ENCODE measurements at regions not wholly inside any gene's neighbourhood (a gene's known extent, or its start where the extent isn't known, plus 50 kb on each side); places are given as distances from the start of the nearest gene placed in this dataset.
"Not testable (repeated sequence)": the region's sequence is repeated elsewhere in the genome, so short reads cannot be mapped to it uniquely, and the experiment has no call there.

DNA sequence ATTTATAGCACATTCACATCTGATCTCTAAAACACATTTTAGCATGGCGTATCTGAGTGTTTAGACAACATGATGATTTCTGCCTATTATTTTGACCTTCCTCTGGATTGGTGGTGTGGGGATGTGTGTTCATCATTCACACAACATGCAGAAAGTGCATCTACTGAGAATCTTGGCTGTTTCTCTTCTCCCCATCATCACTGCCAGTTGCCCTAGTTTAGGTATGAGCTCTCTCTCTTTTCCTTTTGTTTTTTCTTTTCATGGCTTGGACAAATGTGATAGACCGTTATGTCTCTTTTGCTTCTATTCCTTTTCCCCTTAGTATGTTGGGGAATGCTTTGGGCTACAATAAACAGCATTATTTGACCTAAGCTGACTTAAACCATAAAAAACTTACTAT lies 239.2 kb upstream of the FZD8 start:
- no peak for DNase-seq
- Histone ChIP-seq H3K4me1 (ENCODE audit: control insufficient read depth, insufficient read depth, low read length, poor library complexity, severe bottlenecking) (no peaks in the 10 kb centered on the region), H3K36me3 (ENCODE audit: control insufficient read depth, insufficient read depth, low read length) (no peaks in the 10 kb centered on the region), H3K27ac (ENCODE audit: insufficient read depth, low read length, poor library complexity, severe bottlenecking) (no peak overlapping the region), H3K9me3 (ENCODE audit: control insufficient read depth, low read length) (no peaks in the 10 kb centered on the region), H3K27me3 (replicated peaks; ENCODE audit: control insufficient read depth, insufficient read depth, low read length, poor library complexity, severe bottlenecking) (no peaks in the 10 kb centered on the region), H3K4me3 (ENCODE audit: insufficient read depth, low read depth, low read length, poor library complexity, severe bottlenecking) (no peak overlapping the region)

DNA sequence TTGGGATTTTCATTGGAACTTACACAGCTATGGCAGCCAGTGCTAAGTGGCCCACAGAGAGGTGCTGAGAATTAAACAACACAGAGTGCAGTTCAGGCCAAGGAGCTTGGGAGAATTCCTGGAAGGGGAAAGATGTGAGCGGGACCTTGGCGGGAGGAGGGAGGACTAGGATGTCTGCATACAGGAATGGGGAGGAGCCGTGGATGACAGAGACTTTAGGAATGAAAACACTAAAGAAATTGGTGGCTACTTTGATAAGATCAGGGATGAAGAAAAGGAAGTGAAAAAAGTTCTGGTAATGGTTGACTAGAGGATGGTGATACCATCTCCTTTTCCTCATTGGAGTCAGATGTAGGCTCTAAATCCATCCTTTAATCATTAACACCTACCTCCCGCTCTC lies 234.2 kb upstream of the FZD8 start:
- no peak for DNase-seq
- no peaks in the 10 kb centered on the region for H3K27me3 ChIP-seq (replicated peaks; ENCODE audit: control insufficient read depth, insufficient read depth, low read length, poor library complexity, severe bottlenecking)
- H3K4me3 ChIP-seq (ENCODE audit: insufficient read depth, low read depth, low read length, poor library complexity, severe bottlenecking), result no peak overlapping the region
- H3K4me1 ChIP-seq (ENCODE audit: control insufficient read depth, insufficient read depth, low read length, poor library complexity, severe bottlenecking), result no peaks in the 10 kb centered on the region
- no peaks in the 10 kb centered on the region for H3K9me3 ChIP-seq (ENCODE audit: control insufficient read depth, low read length)
- H3K36me3 ChIP-seq (ENCODE audit: control insufficient read depth, insufficient read depth, low read length), result no peaks in the 10 kb centered on the region
- no peak overlapping the region for H3K27ac ChIP-seq (ENCODE audit: insufficient read depth, low read length, poor library complexity, severe bottlenecking)

DNA sequence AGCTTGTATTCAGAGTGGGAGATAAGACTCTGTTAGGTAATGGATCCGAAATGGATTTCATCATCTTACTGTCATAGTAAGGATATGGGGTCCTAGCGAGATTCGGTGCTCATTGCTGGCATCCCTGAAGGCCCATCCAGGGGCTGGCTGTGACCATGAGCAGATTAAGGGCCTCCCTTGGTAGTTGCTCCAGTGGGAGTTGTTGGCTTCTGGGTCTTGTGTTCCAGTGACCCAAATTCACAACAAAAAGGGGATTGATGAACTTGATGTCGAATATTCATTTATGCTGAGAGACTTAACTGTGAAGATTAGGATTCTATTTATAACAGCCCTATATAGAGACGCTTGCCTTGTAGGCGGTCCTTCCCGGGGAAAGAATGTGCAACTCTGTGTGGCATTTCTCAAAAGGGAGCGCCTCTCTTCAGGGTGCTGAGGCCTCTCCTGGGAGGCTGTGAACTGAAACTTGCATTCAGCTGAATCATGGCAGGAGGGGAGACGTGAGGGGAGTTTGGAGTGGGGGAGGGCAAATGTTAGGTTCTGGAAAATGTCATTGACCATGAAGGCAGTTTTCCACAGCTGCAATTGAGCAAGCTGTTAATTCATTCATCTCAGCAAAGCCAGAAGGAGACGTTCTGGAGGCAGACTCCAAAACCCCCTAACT lies 233.1 kb upstream of the FZD8 start:
- DNase-seq, result no peak
- Histone ChIP-seq H3K9me3 (ENCODE audit: control insufficient read depth, low read length) (no peaks in the 10 kb centered on the region), H3K36me3 (ENCODE audit: control insufficient read depth, insufficient read depth, low read length) (no peaks in the 10 kb centered on the region), H3K4me3 (ENCODE audit: insufficient read depth, low read depth, low read length, poor library complexity, severe bottlenecking) (no peak overlapping the region), H3K27me3 (replicated peaks; ENCODE audit: control insufficient read depth, insufficient read depth, low read length, poor library complexity, severe bottlenecking) (no peaks in the 10 kb centered on the region), H3K4me1 (ENCODE audit: control insufficient read depth, insufficient read depth, low read length, poor library complexity, severe bottlenecking) (no peaks in the 10 kb centered on the region), H3K27ac (ENCODE audit: insufficient read depth, low read length, poor library complexity, severe bottlenecking) (no peak overlapping the region)

DNA sequence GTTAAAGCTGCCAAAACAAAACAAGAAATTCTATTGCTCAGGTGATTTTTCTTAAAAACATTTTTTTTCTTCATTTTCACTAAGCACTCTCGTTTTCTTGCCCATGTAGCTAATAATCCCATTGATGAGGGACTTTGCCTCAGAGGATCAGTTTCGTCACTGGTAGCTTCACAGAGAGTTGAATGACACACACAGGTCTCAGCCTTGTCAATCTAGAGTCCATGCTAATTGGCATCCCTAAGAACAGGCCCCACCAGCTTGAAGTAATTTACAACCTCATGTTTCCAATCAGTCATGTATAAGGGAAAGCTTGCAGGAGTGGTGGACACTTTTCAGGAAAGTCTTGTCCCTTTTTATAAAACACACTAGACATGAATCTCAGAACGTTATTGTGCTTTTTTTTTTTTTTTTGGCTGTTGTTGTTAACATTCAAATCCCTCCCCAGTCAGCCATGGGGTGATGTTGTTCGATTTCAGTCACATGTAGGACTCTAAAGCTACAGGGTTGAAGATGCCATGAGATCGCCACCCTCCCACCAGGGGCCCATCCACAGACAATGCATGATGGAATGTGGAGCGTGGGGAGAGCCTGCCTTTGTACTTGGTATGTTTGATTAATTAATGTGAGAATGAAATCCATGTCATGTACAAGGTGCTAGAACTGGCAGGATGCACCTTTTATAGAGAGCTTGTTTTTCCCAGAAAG lies 232.4 kb upstream of the FZD8 start:
- no peak for DNase-seq

GRCh38 chr10:35872671-35873070 lies 230.6 kb upstream of the FZD8 start:
- Histone ChIP-seq H3K27me3 (replicated peaks; ENCODE audit: control insufficient read depth, insufficient read depth, low read length, poor library complexity, severe bottlenecking) (no peaks in the 10 kb centered on the region), H3K4me1 (ENCODE audit: control insufficient read depth, insufficient read depth, low read length, poor library complexity, severe bottlenecking) (no peaks in the 10 kb centered on the region), H3K4me3 (ENCODE audit: insufficient read depth, low read depth, low read length, poor library complexity, severe bottlenecking) (no peak overlapping the region)

More for the DNA sequence above, 232.4 kb upstream of the FZD8 start:
- Histone ChIP-seq H3K4me1 (ENCODE audit: control insufficient read depth, insufficient read depth, low read length, poor library complexity, severe bottlenecking) (no peaks in the 10 kb centered on the region), H3K27me3 (replicated peaks; ENCODE audit: control insufficient read depth, insufficient read depth, low read length, poor library complexity, severe bottlenecking) (no peaks in the 10 kb centered on the region), H3K4me3 (ENCODE audit: insufficient read depth, low read depth, low read length, poor library complexity, severe bottlenecking) (no peak overlapping the region), H3K36me3 (ENCODE audit: control insufficient read depth, insufficient read depth, low read length) (no peaks in the 10 kb centered on the region), H3K27ac (ENCODE audit: insufficient read depth, low read length, poor library complexity, severe bottlenecking) (no peak overlapping the region), H3K9me3 (ENCODE audit: control insufficient read depth, low read length) (no peaks in the 10 kb centered on the region)

GRCh38 chr10:35870665-35871310 lies 228.7 kb upstream of the FZD8 start:
- Histone ChIP-seq H3K27me3 (replicated peaks; ENCODE audit: control insufficient read depth, insufficient read depth, low read length, poor library complexity, severe bottlenecking) (no peaks in the 10 kb centered on the region), H3K27ac (ENCODE audit: insufficient read depth, low read length, poor library complexity, severe bottlenecking) (no peak overlapping the region), H3K9me3 (ENCODE audit: control insufficient read depth, low read length) (no peaks in the 10 kb centered on the region), H3K4me1 (ENCODE audit: control insufficient read depth, insufficient read depth, low read length, poor library complexity, severe bottlenecking) (no peaks in the 10 kb centered on the region), H3K36me3 (ENCODE audit: control insufficient read depth, insufficient read depth, low read length) (no peaks in the 10 kb centered on the region), H3K4me3 (ENCODE audit: insufficient read depth, low read depth, low read length, poor library complexity, severe bottlenecking) (no peak overlapping the region)
- no peak for DNase-seq

More at GRCh38 chr10:35872671-35873070, 230.6 kb upstream of the FZD8 start:
- no peaks in the 10 kb centered on the region for H3K9me3 ChIP-seq (ENCODE audit: control insufficient read depth, low read length)
- DNase-seq, result no peak
- H3K36me3 ChIP-seq (ENCODE audit: control insufficient read depth, insufficient read depth, low read length), result no peaks in the 10 kb centered on the region
- H3K27ac ChIP-seq (ENCODE audit: insufficient read depth, low read length, poor library complexity, severe bottlenecking), result no peak overlapping the region

DNA sequence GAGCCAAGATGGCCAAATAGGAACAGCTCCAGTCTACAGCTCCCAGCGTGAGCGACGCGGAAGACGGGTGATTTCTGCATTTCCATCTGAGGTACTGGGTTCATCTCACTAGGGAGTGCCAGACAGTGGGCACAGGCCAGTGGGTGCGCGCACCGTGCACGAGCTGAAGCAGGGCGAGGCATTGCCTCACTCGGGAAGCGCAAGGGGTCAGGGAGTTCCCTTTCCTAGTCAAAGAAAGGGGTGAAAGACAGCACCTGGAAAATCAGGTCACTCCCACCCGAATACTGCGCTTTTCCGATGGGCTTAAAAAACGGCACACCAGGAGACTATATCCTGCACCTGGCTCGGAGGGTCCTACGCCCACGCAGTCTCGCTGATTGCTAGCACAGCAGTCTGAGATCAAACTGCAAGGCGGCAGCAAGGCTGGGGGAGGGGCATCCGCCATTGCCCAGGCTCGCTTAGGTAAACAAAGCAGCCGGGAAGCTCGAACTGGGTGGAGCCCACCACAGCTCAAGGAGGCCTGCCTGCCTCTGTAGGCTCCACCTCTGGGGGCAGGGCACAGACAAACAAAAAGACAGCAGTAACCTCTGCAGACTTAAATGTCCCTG lies 216.7 kb upstream of the FZD8 start:
- not testable (repeated sequence) for H3K27me3 ChIP-seq (replicated peaks; ENCODE audit: control insufficient read depth, insufficient read depth, low read length, poor library complexity, severe bottlenecking); H3K9me3 ChIP-seq (ENCODE audit: control insufficient read depth, low read length); H3K27ac ChIP-seq (ENCODE audit: insufficient read depth, low read length, poor library complexity, severe bottlenecking); DNase-seq; H3K4me1 ChIP-seq (ENCODE audit: control insufficient read depth, insufficient read depth, low read length, poor library complexity, severe bottlenecking); H3K36me3 ChIP-seq (ENCODE audit: control insufficient read depth, insufficient read depth, low read length); H3K4me3 ChIP-seq (ENCODE audit: insufficient read depth, low read depth, low read length, poor library complexity, severe bottlenecking)

DNA sequence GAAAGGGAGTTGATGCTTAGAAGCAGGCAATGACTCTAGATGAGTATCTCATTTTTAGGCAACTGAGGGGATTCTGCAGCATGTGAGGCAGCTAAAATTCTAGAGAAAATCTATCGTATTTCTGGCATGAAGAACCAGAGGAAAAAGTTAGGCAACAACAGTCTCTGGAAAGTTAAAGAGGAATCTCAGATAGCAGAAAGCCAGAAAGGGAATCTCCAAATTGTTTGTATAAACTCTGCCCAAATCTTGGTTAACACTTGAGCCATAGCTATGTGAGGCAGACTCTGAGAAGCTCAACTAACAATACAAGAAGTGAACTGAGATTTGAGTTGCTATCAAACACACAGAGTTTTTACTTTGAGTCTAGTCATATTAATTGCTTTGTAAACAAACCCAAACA lies 215.8 kb upstream of the FZD8 start:
- DNase-seq, result no peak
- no peak overlapping the region for H3K4me3 ChIP-seq (ENCODE audit: insufficient read depth, low read depth, low read length, poor library complexity, severe bottlenecking)

DNA sequence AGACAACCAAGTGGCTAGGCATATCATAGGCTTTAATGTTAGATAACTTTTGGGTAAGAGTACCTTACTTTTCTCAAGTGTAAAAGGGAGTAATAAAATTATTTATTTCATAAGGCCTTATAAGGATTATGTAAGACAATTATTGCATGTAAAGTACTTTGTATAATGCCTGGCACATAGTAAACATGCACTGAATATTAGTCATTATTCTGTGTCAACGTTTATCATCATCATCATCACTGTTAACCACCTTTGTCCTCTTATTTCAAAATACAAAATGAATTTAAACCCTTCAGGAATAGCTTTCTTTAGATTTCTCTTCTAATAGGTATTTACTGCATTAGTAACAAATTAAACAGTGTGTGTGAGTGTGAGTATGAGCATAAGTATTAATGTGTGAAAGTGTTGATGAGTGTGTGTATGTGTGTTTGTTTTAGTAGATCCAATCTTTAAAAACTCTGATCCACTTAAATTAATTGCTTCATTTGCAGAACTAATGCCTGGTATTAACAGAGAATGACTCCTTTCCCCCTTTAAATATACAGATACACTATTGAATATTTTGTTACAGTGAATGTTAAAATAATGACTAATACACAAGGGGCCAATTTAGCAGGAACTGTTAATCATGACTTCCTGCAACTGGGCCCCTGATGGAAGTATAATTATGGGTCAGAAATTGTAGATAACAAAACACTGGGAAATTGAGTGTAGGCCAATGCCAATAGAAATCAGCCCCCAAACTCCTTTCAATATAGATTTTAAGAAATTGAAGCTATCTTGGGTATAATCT lies 213.3 kb upstream of the FZD8 start:
- no peaks in the 10 kb centered on the region for H3K4me1 ChIP-seq (ENCODE audit: control insufficient read depth, insufficient read depth, low read length, poor library complexity, severe bottlenecking)
- no peak overlapping the region for H3K27ac ChIP-seq (ENCODE audit: insufficient read depth, low read length, poor library complexity, severe bottlenecking)
- no peak overlapping the region for H3K4me3 ChIP-seq (ENCODE audit: insufficient read depth, low read depth, low read length, poor library complexity, severe bottlenecking)
- no peaks in the 10 kb centered on the region for H3K36me3 ChIP-seq (ENCODE audit: control insufficient read depth, insufficient read depth, low read length)
- no peaks in the 10 kb centered on the region for H3K27me3 ChIP-seq (replicated peaks; ENCODE audit: control insufficient read depth, insufficient read depth, low read length, poor library complexity, severe bottlenecking)
- DNase-seq, result no peak
- no peaks in the 10 kb centered on the region for H3K9me3 ChIP-seq (ENCODE audit: control insufficient read depth, low read length)

More for the DNA sequence above, 215.8 kb upstream of the FZD8 start:
- Histone ChIP-seq H3K4me1 (ENCODE audit: control insufficient read depth, insufficient read depth, low read length, poor library complexity, severe bottlenecking) (no peaks in the 10 kb centered on the region), H3K9me3 (ENCODE audit: control insufficient read depth, low read length) (no peaks in the 10 kb centered on the region), H3K27me3 (replicated peaks; ENCODE audit: control insufficient read depth, insufficient read depth, low read length, poor library complexity, severe bottlenecking) (no peaks in the 10 kb centered on the region), H3K36me3 (ENCODE audit: control insufficient read depth, insufficient read depth, low read length) (no peaks in the 10 kb centered on the region), H3K27ac (ENCODE audit: insufficient read depth, low read length, poor library complexity, severe bottlenecking) (no peak overlapping the region)

Data from effector memory CD4-positive, alpha-beta T cell (primary cell).